Spleen (tissue), 11 donors: ENCODE measurements at regions not wholly inside any gene's neighbourhood (a gene's known extent, or its start where the extent isn't known, plus 50 kb on each side); places are given as distances from the start of the nearest gene placed in this dataset.

Source experiments
- DNase-seq: peaks from one replicate; pipeline ENCODE4 v3.0.0-alpha.2; 2020
- H3K27ac ChIP-seq, 8 donors: fragments of 200-600 bp; sonication (generic) in 7 of 8; 1 replicate in 4 of 8; 2 replicates in 4 of 8; pipeline versions ENCODE4 v1.5.0 to v1.8.0; 2016 to 2021; ENCODE audit warnings: inconsistent platforms in 4 of 8, mild to moderate bottlenecking in 4 of 8, moderate library complexity in 1 of 8
- H3K27me3 ChIP-seq, 7 donors: fragments of 200-600 bp; sonication (generic) in 6 of 7; replicated peaks in 1 of 7; 1 replicate in 4 of 7; 2 replicates in 3 of 7; pipeline versions ENCODE4 v1.5.0 to v1.8.0; 2016 to 2021; ENCODE audit warnings: inconsistent platforms in 3 of 7, mild to moderate bottlenecking in 1 of 7
- H3K36me3 ChIP-seq, 6 donors: fragments of 200-600 bp; sonication (generic) in 5 of 6; 1 replicate in 4 of 6; 2 replicates in 2 of 6; pipeline versions ENCODE4 v1.5.0 to v1.8.0; 2016 to 2021; ENCODE audit warnings: inconsistent platforms in 2 of 6
- H3K4me1 ChIP-seq, 6 donors: fragments of 200-600 bp; sonication (generic) in 5 of 6; 1 replicate in 3 of 6; 2 replicates in 3 of 6; pipeline versions ENCODE4 v1.5.0 to v1.8.0; 2016 to 2021; ENCODE audit warnings: inconsistent platforms in 3 of 6
- H3K4me3 ChIP-seq, 8 donors: fragments of 200-600 bp; sonication (generic) in 7 of 8; 1 replicate in 4 of 8; 2 replicates in 4 of 8; pipeline versions ENCODE4 v1.5.0 to v1.8.0; 2016 to 2021; ENCODE audit warnings: inconsistent platforms in 4 of 8, mild to moderate bottlenecking in 4 of 8, moderate library complexity in 2 of 8
- H3K9me3 ChIP-seq, 8 donors: fragments of 200-600 bp; sonication (generic) in 7 of 8; 1 replicate in 4 of 8; 2 replicates in 4 of 8; pipeline versions ENCODE4 v1.5.0 to v1.8.0; 2016 to 2021; ENCODE audit warnings: inconsistent platforms in 4 of 8
- POLR2A ChIP-seq, 3 donors: fragments of 450-650 bp; IDR thresholded peaks; one replicate each; pipeline ENCODE4 v1.5.1; 2017; ENCODE audit warnings: antibody characterized with exemption in 3 of 3, mild to moderate bottlenecking in 1 of 3
- POLR2AphosphoS5 ChIP-seq, 3 donors: sonication (generic); formaldehyde crosslinking; IDR thresholded peaks; one replicate each; pipeline ENCODE4 v1.5.1; 2017; ENCODE audit warnings: antibody characterized with exemption in 3 of 3
- WGBS, 5 donors: extraction: QIAGEN DNeasy Blood & Tissue Kit in 3 of 5; methylation state at CpG; one replicate each; pipeline versions ENCODE4 v1.1.5 to v1.1.7; 2013 to 2018; 5-methylcytosine and 5-hydroxymethylcytosine counted together
- intact Hi-C: fragments of 100-400 bp; cut with DNase I; formaldehyde crosslinking; loops from one replicate; pipeline ENCODE4 v1.15.0; 2023; ENCODE audit warnings: low total_unique reads
- TF ChIP-seq, protein P1 (sequence below), 11 experiments: fragments of 200-600 bp in 7 of 11; fragments of 450-650 bp in 4 of 11; sonication (generic) in 4 of 11; IDR thresholded peaks in 8 of 11; conservative IDR thresholded peaks in 3 of 11; 1 replicate in 7 of 11; 2 replicates in 4 of 11; pipeline versions ENCODE4 v1.4.0 to v1.8.0; 2016 to 2021; ENCODE audit warnings: antibody characterized with exemption in 11 of 11, inconsistent platforms in 4 of 11, mild to moderate bottlenecking in 1 of 11
- donor health status: healthy with polysubstance abuse.
- donor health status: DM: no; HTN: no; CAD: no; lungs with moderate emphysema.
- donor health status: DM: no; HTN: no; CAD: no.
- donor health status: Bipolar disorder and iron deficiency.
- donor health status: healthy.
- donor health status: DM: no; HTN: no; CAD: no.
- donor health status: DM: yes; HTN: yes; CAD: no.

DNA sequence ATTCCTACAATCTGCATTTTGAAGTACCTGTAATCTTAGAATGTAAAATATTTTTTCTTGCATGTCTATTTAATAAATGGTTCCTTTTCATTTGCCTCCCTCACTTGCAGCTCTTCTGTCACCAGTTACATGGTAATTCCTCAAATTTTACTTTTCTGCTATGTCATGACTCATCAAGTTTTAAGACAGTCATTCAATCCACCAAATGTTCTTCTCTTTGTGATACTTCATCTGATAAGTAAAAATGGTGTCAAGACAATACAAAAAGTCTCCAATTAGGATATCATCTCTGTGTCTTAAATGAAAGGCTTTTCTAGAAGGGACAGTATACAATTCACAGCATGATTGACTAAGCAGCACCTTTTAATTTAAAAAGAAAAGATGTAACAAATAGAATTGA, 104.9 kb upstream of the FTMT start:
- no peaks in the 10 kb centered on the region for H3K27me3 ChIP-seq
- intact Hi-C loops = no loop called here
- no peak overlapping the region for H3K4me3 ChIP-seq
- H3K9me3 ChIP-seq = peaks cover 0 to 12% (median 0%) of the 10 kb centered on the region in 8 donors
- H3K4me1 ChIP-seq = no peaks in the 10 kb centered on the region
- no peaks in the 10 kb centered on the region for H3K36me3 ChIP-seq
- TF ChIP-seq POLR2A (IDR thresholded peaks at IDR 0.05) = no peak
- TF ChIP-seq POLR2AphosphoS5 (IDR thresholded peaks at IDR 0.05) = no peak
- TF ChIP-seq, protein P1, sequence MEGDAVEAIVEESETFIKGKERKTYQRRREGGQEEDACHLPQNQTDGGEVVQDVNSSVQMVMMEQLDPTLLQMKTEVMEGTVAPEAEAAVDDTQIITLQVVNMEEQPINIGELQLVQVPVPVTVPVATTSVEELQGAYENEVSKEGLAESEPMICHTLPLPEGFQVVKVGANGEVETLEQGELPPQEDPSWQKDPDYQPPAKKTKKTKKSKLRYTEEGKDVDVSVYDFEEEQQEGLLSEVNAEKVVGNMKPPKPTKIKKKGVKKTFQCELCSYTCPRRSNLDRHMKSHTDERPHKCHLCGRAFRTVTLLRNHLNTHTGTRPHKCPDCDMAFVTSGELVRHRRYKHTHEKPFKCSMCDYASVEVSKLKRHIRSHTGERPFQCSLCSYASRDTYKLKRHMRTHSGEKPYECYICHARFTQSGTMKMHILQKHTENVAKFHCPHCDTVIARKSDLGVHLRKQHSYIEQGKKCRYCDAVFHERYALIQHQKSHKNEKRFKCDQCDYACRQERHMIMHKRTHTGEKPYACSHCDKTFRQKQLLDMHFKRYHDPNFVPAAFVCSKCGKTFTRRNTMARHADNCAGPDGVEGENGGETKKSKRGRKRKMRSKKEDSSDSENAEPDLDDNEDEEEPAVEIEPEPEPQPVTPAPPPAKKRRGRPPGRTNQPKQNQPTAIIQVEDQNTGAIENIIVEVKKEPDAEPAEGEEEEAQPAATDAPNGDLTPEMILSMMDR (IDR thresholded peaks at IDR 0.05 in 8 of 11, conservative IDR thresholded peaks at IDR 0.05 in 3 of 11) = no peak
- no peak overlapping the region for H3K27ac ChIP-seq
- DNase-seq = no peak

DNA sequence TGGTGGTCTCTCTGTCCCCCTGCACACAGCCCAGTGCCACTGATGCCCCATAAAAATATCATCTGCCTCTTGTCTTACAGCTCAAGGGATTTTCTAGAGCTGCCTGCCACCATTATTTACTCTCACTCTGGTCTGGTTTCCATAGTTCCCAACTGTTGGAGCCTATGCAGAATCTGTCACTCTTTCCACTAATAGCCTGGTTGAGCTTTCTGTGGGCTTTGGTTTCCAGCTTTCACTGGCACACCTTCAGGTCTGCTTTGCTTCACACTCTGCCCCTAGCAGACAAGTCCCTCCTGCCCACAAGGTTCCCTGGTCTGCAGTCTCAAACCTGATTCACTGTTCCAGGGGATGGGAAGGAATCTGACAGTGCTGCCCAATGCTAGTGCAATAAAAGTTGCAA, 103.0 kb upstream of the FTMT start:
- H3K4me3 ChIP-seq = no peak overlapping the region
- H3K9me3 ChIP-seq = no peaks in the 10 kb centered on the region
- TF ChIP-seq POLR2AphosphoS5 (IDR thresholded peaks at IDR 0.05) (no peak), POLR2A (IDR thresholded peaks at IDR 0.05) (no peak)
- TF ChIP-seq, protein P1 (IDR thresholded peaks at IDR 0.05 in 8 of 11, conservative IDR thresholded peaks at IDR 0.05 in 3 of 11) = no peak
- no peak overlapping the region for H3K27ac ChIP-seq
- no peaks in the 10 kb centered on the region for H3K4me1 ChIP-seq
- H3K36me3 ChIP-seq = no peaks in the 10 kb centered on the region
- intact Hi-C loops = no loop called here
- no peak for DNase-seq
- no peaks in the 10 kb centered on the region for H3K27me3 ChIP-seq

DNA sequence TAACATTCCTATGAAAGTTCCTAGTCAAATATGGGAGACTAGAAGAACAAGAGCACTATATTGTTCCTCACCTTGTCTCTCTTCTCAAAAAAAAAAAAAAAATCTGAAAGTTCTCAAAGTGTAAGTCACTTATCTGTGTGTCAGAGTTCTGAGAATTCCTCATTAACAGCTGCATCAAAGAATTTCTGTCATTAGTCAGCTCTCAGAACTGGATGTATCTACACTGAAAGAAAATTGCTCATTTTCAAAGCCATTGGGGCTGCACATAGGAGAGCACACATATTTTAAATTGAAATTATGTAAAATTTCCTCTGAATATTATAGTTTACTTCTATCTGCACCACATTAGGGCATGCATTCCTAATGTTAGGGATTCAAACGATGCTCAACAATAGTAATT, 99.5 kb upstream of the FTMT start:
- no peaks in the 10 kb centered on the region for H3K36me3 ChIP-seq
- intact Hi-C loops = no loop called here
- no peaks in the 10 kb centered on the region for H3K4me1 ChIP-seq
- DNase-seq = no peak
- H3K27me3 ChIP-seq = no peaks in the 10 kb centered on the region
- H3K4me3 ChIP-seq = no peak overlapping the region
- H3K9me3 ChIP-seq = no peaks in the 10 kb centered on the region
- 86 to 94% (median 90%) methylated on average over 1 of the region's 1 CpG for WGBS, 5 donors
- TF ChIP-seq POLR2AphosphoS5 (IDR thresholded peaks at IDR 0.05) (no peak), POLR2A (IDR thresholded peaks at IDR 0.05) (no peak)
- TF ChIP-seq, protein P1 (IDR thresholded peaks at IDR 0.05 in 8 of 11, conservative IDR thresholded peaks at IDR 0.05 in 3 of 11) = no peak
- H3K27ac ChIP-seq = no peak overlapping the region

DNA sequence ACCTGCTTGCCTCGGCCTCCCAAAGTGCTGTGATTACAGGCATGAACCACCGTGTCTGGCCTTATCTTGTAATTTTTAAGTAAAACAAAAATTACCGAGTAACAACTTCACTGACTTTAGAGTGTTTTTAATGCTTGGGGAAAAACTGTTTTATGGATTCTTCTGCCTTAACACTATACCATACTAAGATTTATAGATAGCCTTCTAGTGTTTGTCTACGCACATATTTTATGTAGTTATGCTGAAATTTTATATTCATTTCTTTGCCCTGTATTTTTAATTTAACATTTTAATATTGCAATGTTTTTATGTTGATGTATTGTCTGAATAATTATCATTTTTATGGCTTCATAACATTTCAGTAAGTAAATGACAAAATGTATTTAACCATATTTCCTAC, 96.4 kb upstream of the FTMT start:
- DNase-seq = no peak
- intact Hi-C loops = no loop called here
- no peaks in the 10 kb centered on the region for H3K36me3 ChIP-seq
- no peaks in the 10 kb centered on the region for H3K27me3 ChIP-seq
- WGBS, 5 donors = 83 to 92% (median 85%) methylated on average over 4 of the region's 4 CpGs
- no peak overlapping the region for H3K4me3 ChIP-seq
- no peaks in the 10 kb centered on the region for H3K9me3 ChIP-seq
- TF ChIP-seq POLR2A (IDR thresholded peaks at IDR 0.05) (no peak), POLR2AphosphoS5 (IDR thresholded peaks at IDR 0.05) (no peak)
- TF ChIP-seq, protein P1 (IDR thresholded peaks at IDR 0.05 in 8 of 11, conservative IDR thresholded peaks at IDR 0.05 in 3 of 11) = no peak
- no peaks in the 10 kb centered on the region for H3K4me1 ChIP-seq
- no peak overlapping the region for H3K27ac ChIP-seq
